ENCODE measurements at regions not wholly inside any gene's neighbourhood (a gene's known extent, or its start where the extent isn't known, plus 50 kb on each side); places are given as distances from the start of the nearest gene placed in this dataset.

DNA sequence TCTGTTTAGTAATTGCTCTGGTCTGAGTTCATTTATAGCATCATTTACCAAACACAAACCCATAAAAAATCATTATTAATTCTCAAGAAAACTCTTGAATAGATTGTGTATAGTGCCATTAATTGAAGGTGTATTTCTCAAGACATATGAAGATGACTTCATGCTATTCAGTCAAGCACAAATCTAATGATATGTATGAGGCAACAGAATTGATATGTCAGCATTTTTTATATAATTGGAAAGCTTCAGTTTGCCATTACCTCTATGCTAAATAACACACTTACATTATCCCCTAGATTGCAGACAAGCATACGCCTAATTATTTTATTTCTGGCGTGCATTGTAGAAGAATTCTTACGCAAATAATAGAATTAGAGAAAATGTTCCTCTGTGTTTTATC is 461.8 kb downstream of the PDHA2 start:
- H3K9me3 ChIP-seq (replicated peaks; ENCODE audit: control insufficient read depth, insufficient read depth, low read length): no peaks in the 10 kb centered on the region
- H3K27me3 ChIP-seq (ENCODE audit: control insufficient read depth in 2 of 2, insufficient read depth in 2 of 2, low read length in 2 of 2): no peaks in the 10 kb centered on the region
- FAIRE-seq (no peak), DNase-seq (ENCODE audit: low read depth, low spot score) (no peak)
- H3K4me2 ChIP-seq (ENCODE audit: insufficient read depth, low read length): no peak overlapping the region
- ChIA-PET CTCF (no interaction called here), POLR2A (no interaction called here)
- H3K9ac ChIP-seq (replicated peaks; ENCODE audit: extremely low read depth, insufficient read depth, low read length): no peak overlapping the region
- no peak for TF ChIP-seq EZH2 (IDR thresholded peaks at IDR 0.05; ENCODE audit: borderline replicate concordance, low read depth, low read length, severe bottlenecking)
- no peaks in the 10 kb centered on the region for H3K9me1 ChIP-seq (replicated peaks; ENCODE audit: control insufficient read depth, extremely low read depth, insufficient read depth, low read length)
- dilution Hi-C loops (cut with MboI; ENCODE audit: extremely low pct_ligation_motif_present, low sequenced_read_pairs) (no loop called here), intact Hi-C loops (cut with micrococcal nuclease) (no loop called here)
- H2AFZ ChIP-seq (ENCODE audit: low read depth, low read length): no peak overlapping the region
- no TSS peak for BruUV-seq (replicated peaks)
- H3K36me3 ChIP-seq (ENCODE audit: control insufficient read depth in 2 of 2, extremely low read depth in 1 of 2, insufficient read depth in 2 of 2, low read length in 2 of 2): no peaks in the 10 kb centered on the region
- H3K27ac ChIP-seq (ENCODE audit: insufficient read depth, low read depth, low read length): no peak overlapping the region
- H3K4me1 ChIP-seq (ENCODE audit: control insufficient read depth, extremely low read depth, insufficient read depth, low read length): no peaks in the 10 kb centered on the region
- no peaks in the 10 kb centered on the region for H3K79me2 ChIP-seq (ENCODE audit: control insufficient read depth, insufficient read depth, low read length)
- H3K4me3 ChIP-seq (replicated peaks in 1 of 3; ENCODE audit: insufficient read depth in 1 of 3, low read depth in 1 of 3, low read length in 3 of 3): no peak overlapping the region
- H4K20me1 ChIP-seq (replicated peaks; ENCODE audit: control insufficient read depth, extremely low read depth, insufficient read depth, low read length): no peaks in the 10 kb centered on the region

DNA sequence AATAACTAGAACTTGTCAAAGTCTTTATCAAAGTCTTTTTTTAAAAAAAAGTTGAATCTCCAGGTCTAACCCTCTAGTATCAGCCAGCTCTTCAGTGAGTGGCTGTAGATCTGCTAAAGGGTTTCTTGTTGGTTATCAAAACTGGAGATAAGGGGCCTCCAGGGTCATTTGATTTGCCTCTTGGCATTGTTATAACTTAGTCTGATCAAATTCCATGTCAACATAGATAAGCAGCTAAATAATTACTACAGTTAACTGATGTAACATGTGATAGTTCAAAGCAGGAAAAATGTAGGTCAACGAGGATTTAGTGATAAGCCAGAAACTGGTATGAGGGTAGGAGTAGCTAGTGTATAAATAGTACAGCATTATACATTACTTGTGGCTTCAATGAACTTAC is 465.1 kb downstream of the PDHA2 start:
- Histone ChIP-seq H3K9me1 (replicated peaks; ENCODE audit: control insufficient read depth, extremely low read depth, insufficient read depth, low read length) (no peaks in the 10 kb centered on the region), H4K20me1 (replicated peaks; ENCODE audit: control insufficient read depth, extremely low read depth, insufficient read depth, low read length) (no peaks in the 10 kb centered on the region), H3K27me3 (ENCODE audit: control insufficient read depth in 2 of 2, insufficient read depth in 2 of 2, low read length in 2 of 2) (no peaks in the 10 kb centered on the region), H3K36me3 (ENCODE audit: control insufficient read depth in 2 of 2, extremely low read depth in 1 of 2, insufficient read depth in 2 of 2, low read length in 2 of 2) (no peaks in the 10 kb centered on the region), H3K9me3 (replicated peaks; ENCODE audit: control insufficient read depth, insufficient read depth, low read length) (no peaks in the 10 kb centered on the region), H3K4me3 (replicated peaks in 1 of 3; ENCODE audit: insufficient read depth in 1 of 3, low read depth in 1 of 3, low read length in 3 of 3) (no peak overlapping the region), H3K4me1 (ENCODE audit: control insufficient read depth, extremely low read depth, insufficient read depth, low read length) (no peaks in the 10 kb centered on the region), H3K79me2 (ENCODE audit: control insufficient read depth, insufficient read depth, low read length) (no peaks in the 10 kb centered on the region), H3K9ac (replicated peaks; ENCODE audit: extremely low read depth, insufficient read depth, low read length) (no peak overlapping the region), H2AFZ (ENCODE audit: low read depth, low read length) (no peak overlapping the region), H3K27ac (ENCODE audit: insufficient read depth, low read depth, low read length) (no peak overlapping the region), H3K4me2 (ENCODE audit: insufficient read depth, low read length) (no peak overlapping the region)
- ChIA-PET POLR2A (no interaction called here), CTCF (no interaction called here)
- TF ChIP-seq, protein P1, sequence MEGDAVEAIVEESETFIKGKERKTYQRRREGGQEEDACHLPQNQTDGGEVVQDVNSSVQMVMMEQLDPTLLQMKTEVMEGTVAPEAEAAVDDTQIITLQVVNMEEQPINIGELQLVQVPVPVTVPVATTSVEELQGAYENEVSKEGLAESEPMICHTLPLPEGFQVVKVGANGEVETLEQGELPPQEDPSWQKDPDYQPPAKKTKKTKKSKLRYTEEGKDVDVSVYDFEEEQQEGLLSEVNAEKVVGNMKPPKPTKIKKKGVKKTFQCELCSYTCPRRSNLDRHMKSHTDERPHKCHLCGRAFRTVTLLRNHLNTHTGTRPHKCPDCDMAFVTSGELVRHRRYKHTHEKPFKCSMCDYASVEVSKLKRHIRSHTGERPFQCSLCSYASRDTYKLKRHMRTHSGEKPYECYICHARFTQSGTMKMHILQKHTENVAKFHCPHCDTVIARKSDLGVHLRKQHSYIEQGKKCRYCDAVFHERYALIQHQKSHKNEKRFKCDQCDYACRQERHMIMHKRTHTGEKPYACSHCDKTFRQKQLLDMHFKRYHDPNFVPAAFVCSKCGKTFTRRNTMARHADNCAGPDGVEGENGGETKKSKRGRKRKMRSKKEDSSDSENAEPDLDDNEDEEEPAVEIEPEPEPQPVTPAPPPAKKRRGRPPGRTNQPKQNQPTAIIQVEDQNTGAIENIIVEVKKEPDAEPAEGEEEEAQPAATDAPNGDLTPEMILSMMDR (IDR thresholded peaks at IDR 0.05; ENCODE audit: extremely low read depth in 1 of 2, insufficient read depth in 1 of 2, low read depth in 1 of 2, low read length in 2 of 2): no peak
- TF ChIP-seq MYC (IDR thresholded peaks at IDR 0.05; ENCODE audit: low read depth, low read length) (no peak), POLR2A (IDR thresholded peaks at IDR 0.05; ENCODE audit: low read depth, low read length) (no peak)
- FAIRE-seq (no peak), DNase-seq (ENCODE audit: low read depth, low spot score) (no peak)
- BruUV-seq (replicated peaks): no TSS peak
- intact Hi-C loops (cut with micrococcal nuclease) (no loop called here), dilution Hi-C loops (cut with MboI; ENCODE audit: extremely low pct_ligation_motif_present, low sequenced_read_pairs) (no loop called here)
